ENCODE measurements at regions not wholly inside any gene's neighbourhood (a gene's known extent, or its start where the extent isn't known, plus 50 kb on each side); places are given as distances from the start of the nearest gene placed in this dataset.

DNA sequence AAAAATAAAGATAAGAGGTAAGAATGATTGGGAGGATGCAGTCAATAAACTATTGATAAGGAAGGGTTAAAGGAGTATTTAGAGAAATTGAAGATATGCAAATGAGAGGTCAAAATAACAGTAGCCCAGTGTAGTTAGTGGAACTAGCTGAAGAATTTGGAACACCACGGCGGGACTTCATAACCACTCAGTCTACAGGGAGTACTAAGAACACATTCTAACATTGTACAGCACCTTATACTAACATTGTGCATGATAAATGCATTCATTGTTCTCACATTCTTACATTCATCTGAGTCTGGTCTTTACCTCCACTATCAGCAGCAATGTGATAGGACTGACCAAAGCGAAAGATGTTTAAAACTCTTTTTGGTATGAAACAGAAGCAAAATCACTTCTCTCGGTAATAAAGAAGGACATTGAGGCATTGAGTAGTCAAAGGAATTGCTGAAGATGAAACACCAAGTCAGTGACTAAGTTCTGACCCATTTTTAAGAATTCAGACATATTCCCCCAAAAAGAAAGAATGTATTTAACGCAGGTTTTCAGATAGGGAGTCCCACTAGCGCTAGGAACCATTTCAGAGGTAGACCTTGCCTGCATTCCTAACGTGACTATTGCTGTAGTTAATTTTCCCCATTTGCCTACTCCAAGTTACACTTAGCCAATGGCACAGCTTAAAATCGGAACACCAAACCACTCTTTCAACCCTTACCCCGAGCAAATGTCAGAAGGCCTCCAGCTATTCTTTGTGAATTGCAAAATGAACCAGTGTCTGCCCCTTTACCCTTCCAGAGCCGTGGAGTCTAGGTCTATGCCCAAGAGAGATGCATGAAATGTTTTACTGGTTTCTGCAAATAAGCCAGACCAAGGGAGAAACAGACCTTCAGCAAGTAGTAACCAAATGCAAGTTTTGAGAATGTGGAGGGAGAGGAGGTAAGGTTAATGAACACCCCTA lies 108.8 kb upstream of the IRF2BP2 start:
- no peaks in the 10 kb centered on the region for H3K27me3 Mint-ChIP-seq
- H3K27ac ChIP-seq (ENCODE audit: low read length in 2 of 2), result no peak overlapping the region
- H3K9me3 Mint-ChIP-seq (ENCODE audit: insufficient read depth), result no peaks in the 10 kb centered on the region
- POLR2A ChIA-PET, result interaction anchor here (0.5 kb wide), 1 partner anchor 119 kb away, joined by 4 read pairs; no protein-coding TSS in a partner anchor
- no peak overlapping the region for H3K4me3 Mint-ChIP-seq
- H2AFZ ChIP-seq (ENCODE audit: insufficient read depth, low read depth, low read length, poor library complexity, severe bottlenecking), result no peak overlapping the region
- H3K4me3 ChIP-seq (ENCODE audit: control extremely low read depth in 1 of 5, extremely low read depth in 1 of 5, insufficient read depth in 1 of 5, low read depth in 2 of 5, low read length in 4 of 5), result no peak overlapping the region
- no peaks in the 10 kb centered on the region for H3K27me3 ChIP-seq (replicated peaks in 1 of 4; ENCODE audit: control extremely low read depth in 1 of 4, control insufficient read depth in 3 of 4, insufficient read depth in 4 of 4, low read length in 3 of 4)
- no peak for ATAC-seq (ENCODE audit: low read depth)
- TF ChIP-seq EZH2 (IDR thresholded peaks at IDR 0.05; ENCODE audit: borderline replicate concordance, insufficient read depth, low read depth, low read length, poor library complexity, severe bottlenecking), result no peak
- TF ChIP-seq, protein P1, sequence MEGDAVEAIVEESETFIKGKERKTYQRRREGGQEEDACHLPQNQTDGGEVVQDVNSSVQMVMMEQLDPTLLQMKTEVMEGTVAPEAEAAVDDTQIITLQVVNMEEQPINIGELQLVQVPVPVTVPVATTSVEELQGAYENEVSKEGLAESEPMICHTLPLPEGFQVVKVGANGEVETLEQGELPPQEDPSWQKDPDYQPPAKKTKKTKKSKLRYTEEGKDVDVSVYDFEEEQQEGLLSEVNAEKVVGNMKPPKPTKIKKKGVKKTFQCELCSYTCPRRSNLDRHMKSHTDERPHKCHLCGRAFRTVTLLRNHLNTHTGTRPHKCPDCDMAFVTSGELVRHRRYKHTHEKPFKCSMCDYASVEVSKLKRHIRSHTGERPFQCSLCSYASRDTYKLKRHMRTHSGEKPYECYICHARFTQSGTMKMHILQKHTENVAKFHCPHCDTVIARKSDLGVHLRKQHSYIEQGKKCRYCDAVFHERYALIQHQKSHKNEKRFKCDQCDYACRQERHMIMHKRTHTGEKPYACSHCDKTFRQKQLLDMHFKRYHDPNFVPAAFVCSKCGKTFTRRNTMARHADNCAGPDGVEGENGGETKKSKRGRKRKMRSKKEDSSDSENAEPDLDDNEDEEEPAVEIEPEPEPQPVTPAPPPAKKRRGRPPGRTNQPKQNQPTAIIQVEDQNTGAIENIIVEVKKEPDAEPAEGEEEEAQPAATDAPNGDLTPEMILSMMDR (IDR thresholded peaks at IDR 0.05), result no peak
- H3K9ac ChIP-seq (ENCODE audit: low read length), result no peak overlapping the region
- H3K4me1 Mint-ChIP-seq, result peaks cover 9% of the 10 kb centered on the region
- H3K79me2 ChIP-seq (ENCODE audit: control insufficient read depth, insufficient read depth, low read length), result no peaks in the 10 kb centered on the region
- 95% methylated on average over 5 of the region's 10 CpGs for WGBS (ENCODE audit: insufficient coverage)
- CTCF ChIA-PET, result interaction anchor here (1.4 kb wide), 1 partner anchor 219 kb away, joined by 4 read pairs; no protein-coding TSS in a partner anchor
- intact Hi-C loops (cut with micrococcal nuclease), result no loop called here
- H4K20me1 ChIP-seq (ENCODE audit: control insufficient read depth, insufficient read depth, low read length, poor library complexity, severe bottlenecking), result no peaks in the 10 kb centered on the region
- H3K4me2 ChIP-seq (replicated peaks; ENCODE audit: low read depth, low read length, poor library complexity, severe bottlenecking), result no peak overlapping the region
- H3K36me3 ChIP-seq (replicated peaks in 1 of 2; ENCODE audit: control extremely low read depth in 1 of 2, control insufficient read depth in 1 of 2, extremely low read depth in 1 of 2, insufficient read depth in 2 of 2, low read length in 1 of 2), result no peaks in the 10 kb centered on the region
- no peak for DNase-seq
- H3K27ac Mint-ChIP-seq, result no peak overlapping the region
- no peaks in the 10 kb centered on the region for H3K9me3 ChIP-seq (ENCODE audit: control extremely low read depth in 1 of 3, control insufficient read depth in 2 of 3, insufficient read depth in 1 of 3, low read length in 2 of 3)
- H3K4me1 ChIP-seq (ENCODE audit: control insufficient read depth in 2 of 2, insufficient read depth in 2 of 2, low read length in 2 of 2), result peaks cover 8% of the 10 kb centered on the region in 2 donors

- 88% methylated on average over 12 of the region's 15 CpGs for whole genome bisulfite sequencing (ENCODE audit: insufficient coverage)
- Histone ChIP-seq H3K9me3 (ENCODE audit: control extremely low read depth in 1 of 3, control insufficient read depth in 2 of 3, insufficient read depth in 1 of 3, low read length in 2 of 3) (no peaks in the 10 kb centered on the region), H3K79me2 (ENCODE audit: control insufficient read depth, insufficient read depth, low read length) (no peaks in the 10 kb centered on the region), H3K36me3 (replicated peaks in 1 of 2; ENCODE audit: control extremely low read depth in 1 of 2, control insufficient read depth in 1 of 2, extremely low read depth in 1 of 2, insufficient read depth in 2 of 2, low read length in 1 of 2) (no peaks in the 10 kb centered on the region), H3K4me1 (ENCODE audit: control insufficient read depth in 2 of 2, insufficient read depth in 2 of 2, low read length in 2 of 2) (no peaks in the 10 kb centered on the region), H2AFZ (ENCODE audit: insufficient read depth, low read depth, low read length, poor library complexity, severe bottlenecking) (no peak overlapping the region), H3K4me3 (ENCODE audit: control extremely low read depth in 1 of 5, extremely low read depth in 1 of 5, insufficient read depth in 1 of 5, low read depth in 2 of 5, low read length in 4 of 5) (no peak overlapping the region), H3K27me3 (replicated peaks in 1 of 4; ENCODE audit: control extremely low read depth in 1 of 4, control insufficient read depth in 3 of 4, insufficient read depth in 4 of 4, low read length in 3 of 4) (no peaks in the 10 kb centered on the region), H3K4me2 (replicated peaks; ENCODE audit: low read depth, low read length, poor library complexity, severe bottlenecking) (no peak overlapping the region), H3K27ac (ENCODE audit: low read length in 2 of 2) (no peak overlapping the region), H3K9ac (ENCODE audit: low read length) (no peak overlapping the region), H4K20me1 (ENCODE audit: control insufficient read depth, insufficient read depth, low read length, poor library complexity, severe bottlenecking) (no peaks in the 10 kb centered on the region)
- ATAC-seq (ENCODE audit: low read depth), result no peak
- CTCF ChIA-PET, result no interaction called here
- Mint-ChIP-seq H3K9me3 (ENCODE audit: insufficient read depth) (no peaks in the 10 kb centered on the region), H3K27ac (no peak overlapping the region), H3K4me1 (no peaks in the 10 kb centered on the region), H3K4me3 (no peak overlapping the region), H3K27me3 (no peaks in the 10 kb centered on the region)
- POLR2A ChIA-PET, result no interaction called here
- intact Hi-C loops (cut with micrococcal nuclease), result no loop called here
- DNase-seq, result no peak
- no peak for TF ChIP-seq EZH2 (IDR thresholded peaks at IDR 0.05; ENCODE audit: borderline replicate concordance, insufficient read depth, low read depth, low read length, poor library complexity, severe bottlenecking)
- TF ChIP-seq, protein P1 (IDR thresholded peaks at IDR 0.05), result no peak
Observed at GRCh38 chr1:234716908-234717375, 107.0 kb upstream of the IRF2BP2 start.
